NB4 (cell line): ENCODE measurements at regions not wholly inside any gene's neighbourhood (a gene's known extent, or its start where the extent isn't known, plus 50 kb on each side); places are given as distances from the start of the nearest gene placed in this dataset.
"Not testable (repeated sequence)": the region's sequence is repeated elsewhere in the genome, so short reads cannot be mapped to it uniquely, and the experiment has no call there.

Experiments used
- MYC ChIP-seq: IDR thresholded peaks from 2 replicates; pipeline ENCODE4 v1.6.1; 2011; ENCODE audit warnings: low read depth, low read length
- POLR2A ChIP-seq: IDR thresholded peaks from 2 replicates; pipeline ENCODE4 v1.6.1; 2011; ENCODE audit warnings: mild to moderate bottlenecking; ENCODE audit not compliant: insufficient read length; ENCODE audit errors: extremely low read depth
- TF ChIP-seq, protein P1 (sequence below): IDR thresholded peaks from one replicate; pipeline ENCODE4 v1.5.1; 2012; ENCODE audit warnings: low read depth, low read length
- TF ChIP-seq, protein P2 (sequence below): IDR thresholded peaks from 2 replicates; pipeline ENCODE4 v1.6.1; 2011; ENCODE audit warnings: low read depth, low read length

DNA sequence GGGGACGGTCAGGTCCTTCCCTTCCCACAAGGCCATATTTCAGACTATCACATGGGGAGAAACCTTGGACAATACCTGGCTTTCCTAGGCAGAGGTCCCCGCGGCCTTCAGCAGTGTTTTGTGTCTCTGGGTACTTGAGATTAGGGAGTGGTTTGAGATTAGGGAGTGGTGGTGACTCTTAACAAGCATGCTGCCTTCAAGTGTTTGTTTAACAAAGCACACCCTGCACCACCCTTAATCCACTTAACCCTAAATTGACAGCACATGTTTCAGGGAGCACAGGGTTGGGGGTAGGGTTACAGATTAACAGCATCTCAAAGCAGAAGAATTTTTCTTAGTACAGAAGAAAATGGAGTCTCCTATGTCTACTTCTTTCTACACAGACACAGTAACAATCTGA, 1152.2 kb upstream of the SLC39A10 start:
- TF ChIP-seq, protein P1, sequence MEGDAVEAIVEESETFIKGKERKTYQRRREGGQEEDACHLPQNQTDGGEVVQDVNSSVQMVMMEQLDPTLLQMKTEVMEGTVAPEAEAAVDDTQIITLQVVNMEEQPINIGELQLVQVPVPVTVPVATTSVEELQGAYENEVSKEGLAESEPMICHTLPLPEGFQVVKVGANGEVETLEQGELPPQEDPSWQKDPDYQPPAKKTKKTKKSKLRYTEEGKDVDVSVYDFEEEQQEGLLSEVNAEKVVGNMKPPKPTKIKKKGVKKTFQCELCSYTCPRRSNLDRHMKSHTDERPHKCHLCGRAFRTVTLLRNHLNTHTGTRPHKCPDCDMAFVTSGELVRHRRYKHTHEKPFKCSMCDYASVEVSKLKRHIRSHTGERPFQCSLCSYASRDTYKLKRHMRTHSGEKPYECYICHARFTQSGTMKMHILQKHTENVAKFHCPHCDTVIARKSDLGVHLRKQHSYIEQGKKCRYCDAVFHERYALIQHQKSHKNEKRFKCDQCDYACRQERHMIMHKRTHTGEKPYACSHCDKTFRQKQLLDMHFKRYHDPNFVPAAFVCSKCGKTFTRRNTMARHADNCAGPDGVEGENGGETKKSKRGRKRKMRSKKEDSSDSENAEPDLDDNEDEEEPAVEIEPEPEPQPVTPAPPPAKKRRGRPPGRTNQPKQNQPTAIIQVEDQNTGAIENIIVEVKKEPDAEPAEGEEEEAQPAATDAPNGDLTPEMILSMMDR: not testable (repeated sequence)
- TF ChIP-seq POLR2A, MYC: not testable (repeated sequence)
- TF ChIP-seq, protein P2, sequence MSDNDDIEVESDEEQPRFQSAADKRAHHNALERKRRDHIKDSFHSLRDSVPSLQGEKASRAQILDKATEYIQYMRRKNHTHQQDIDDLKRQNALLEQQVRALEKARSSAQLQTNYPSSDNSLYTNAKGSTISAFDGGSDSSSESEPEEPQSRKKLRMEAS: not testable (repeated sequence)
